ENCODE measurements at regions not wholly inside any gene's neighbourhood (a gene's known extent, or its start where the extent isn't known, plus 50 kb on each side); places are given as distances from the start of the nearest gene placed in this dataset.
"Not testable (repeated sequence)": the region's sequence is repeated elsewhere in the genome, so short reads cannot be mapped to it uniquely, and the experiment has no call there.

DNA sequence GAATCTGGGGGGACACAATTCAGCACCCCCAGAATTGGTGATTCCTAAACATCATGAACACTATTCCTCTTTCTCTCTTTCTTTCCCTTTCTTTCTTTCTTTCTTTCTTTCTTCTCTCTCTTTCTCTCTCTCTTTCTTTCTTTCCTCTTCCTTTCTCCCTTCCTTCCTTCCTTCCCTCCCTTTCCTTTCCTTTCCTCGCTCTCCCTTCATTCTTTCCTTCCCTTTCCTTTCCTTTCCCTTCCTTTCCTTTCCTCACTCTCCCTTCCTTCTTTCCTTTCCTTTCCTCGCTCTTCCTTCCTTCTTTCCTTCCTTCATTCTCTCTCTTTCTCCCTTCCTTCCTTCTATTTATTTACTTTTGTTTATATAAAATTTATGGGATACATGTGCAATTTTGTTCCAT is 2616.6 kb upstream of the DEFB115 start:
- H3K27me3 ChIP-seq (ENCODE audit: low read depth); DNase-seq (ENCODE audit: low spot score in 2 of 2); in situ Hi-C loops (cut with MboI; ENCODE audit: low sequenced_read_pairs); H3K4me3 ChIP-seq; H3K4me1 ChIP-seq; H3K9me3 ChIP-seq; H3K36me3 ChIP-seq (replicated peaks): not testable (repeated sequence)

Measured in HAP-1 (cell line).